GM10266 (cell line): ENCODE measurements at regions not wholly inside any gene's neighbourhood (a gene's known extent, or its start where the extent isn't known, plus 50 kb on each side); places are given as distances from the start of the nearest gene placed in this dataset.
"Not testable (repeated sequence)": the region's sequence is repeated elsewhere in the genome, so short reads cannot be mapped to it uniquely, and the experiment has no call there.

ENCODE experiments used
- DNase-seq: peaks from one replicate; pipeline ENCODE4 v3.0.0; 2012; ENCODE audit errors: extremely low spot score
- TF ChIP-seq, protein P1 (sequence below): IDR thresholded peaks from 2 replicates; pipeline ENCODE4 v1.5.1; 2012; ENCODE audit warnings: mild to moderate bottlenecking, low read depth; ENCODE audit not compliant: control insufficient read depth, insufficient read depth; ENCODE audit errors: missing control alignments

DNA sequence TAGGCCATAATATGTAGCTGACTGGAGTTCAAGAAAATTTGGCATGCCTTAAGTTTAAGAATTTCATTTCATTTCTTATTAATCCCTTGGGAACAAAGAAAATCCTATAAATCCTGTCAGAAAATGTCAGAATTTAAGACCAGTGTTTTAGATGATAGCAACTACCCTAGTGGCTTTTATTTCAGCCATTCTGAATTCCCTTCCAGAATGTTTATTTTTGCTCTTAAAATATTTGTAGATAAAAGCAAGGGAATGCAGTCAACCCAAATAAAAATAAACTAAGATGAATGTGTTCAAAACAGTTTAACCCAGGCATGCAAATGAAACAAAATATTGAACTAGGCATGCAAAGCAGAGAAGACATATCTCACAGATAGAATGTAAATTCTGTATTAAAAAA is 356.9 kb upstream of the LRRC4C start:
- DNase-seq, result no peak
- TF ChIP-seq, protein P1, sequence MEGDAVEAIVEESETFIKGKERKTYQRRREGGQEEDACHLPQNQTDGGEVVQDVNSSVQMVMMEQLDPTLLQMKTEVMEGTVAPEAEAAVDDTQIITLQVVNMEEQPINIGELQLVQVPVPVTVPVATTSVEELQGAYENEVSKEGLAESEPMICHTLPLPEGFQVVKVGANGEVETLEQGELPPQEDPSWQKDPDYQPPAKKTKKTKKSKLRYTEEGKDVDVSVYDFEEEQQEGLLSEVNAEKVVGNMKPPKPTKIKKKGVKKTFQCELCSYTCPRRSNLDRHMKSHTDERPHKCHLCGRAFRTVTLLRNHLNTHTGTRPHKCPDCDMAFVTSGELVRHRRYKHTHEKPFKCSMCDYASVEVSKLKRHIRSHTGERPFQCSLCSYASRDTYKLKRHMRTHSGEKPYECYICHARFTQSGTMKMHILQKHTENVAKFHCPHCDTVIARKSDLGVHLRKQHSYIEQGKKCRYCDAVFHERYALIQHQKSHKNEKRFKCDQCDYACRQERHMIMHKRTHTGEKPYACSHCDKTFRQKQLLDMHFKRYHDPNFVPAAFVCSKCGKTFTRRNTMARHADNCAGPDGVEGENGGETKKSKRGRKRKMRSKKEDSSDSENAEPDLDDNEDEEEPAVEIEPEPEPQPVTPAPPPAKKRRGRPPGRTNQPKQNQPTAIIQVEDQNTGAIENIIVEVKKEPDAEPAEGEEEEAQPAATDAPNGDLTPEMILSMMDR, result no peak

DNA sequence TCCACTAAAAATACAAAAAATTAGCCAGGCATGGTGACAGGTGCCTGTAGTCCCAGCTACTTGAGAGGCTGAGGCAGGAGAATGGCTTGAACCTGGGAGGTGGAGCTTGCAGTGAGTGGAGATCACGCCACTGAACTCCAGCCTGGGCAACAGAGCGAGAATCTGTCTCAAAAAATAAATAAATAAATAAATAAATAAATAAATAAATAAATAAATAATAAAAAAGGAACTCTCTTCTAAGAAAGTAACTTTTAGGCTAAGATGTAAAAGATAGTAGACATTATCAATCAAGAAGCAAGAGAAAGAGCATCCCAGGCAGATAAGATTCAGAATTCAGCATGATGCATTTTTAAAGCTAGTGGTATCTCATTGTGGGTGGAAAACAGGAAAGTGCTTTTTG is 364.8 kb upstream of the LRRC4C start:
- DNase-seq, result not testable (repeated sequence)

DNA sequence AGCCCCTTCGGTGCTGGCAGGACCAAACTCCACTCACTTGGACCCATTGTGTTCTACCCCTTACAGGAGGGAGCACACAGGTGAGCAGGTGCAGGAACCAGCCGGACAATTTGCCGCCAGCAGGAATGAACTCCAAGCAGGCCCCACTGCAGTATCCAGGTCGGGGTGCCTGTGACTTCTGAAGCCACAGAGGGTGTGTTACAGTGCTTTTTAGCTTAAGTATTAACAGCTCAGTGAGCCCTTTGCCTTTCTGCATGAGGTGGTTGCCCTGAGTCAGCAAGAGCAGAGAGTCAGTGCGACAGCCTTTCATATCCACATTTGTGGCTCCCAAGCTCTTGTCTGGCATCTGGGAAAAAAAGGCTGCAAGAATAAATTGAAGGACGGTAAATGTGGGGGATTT is 366.6 kb upstream of the LRRC4C start:
- TF ChIP-seq, protein P1, result no peak
- no peak for DNase-seq

DNA sequence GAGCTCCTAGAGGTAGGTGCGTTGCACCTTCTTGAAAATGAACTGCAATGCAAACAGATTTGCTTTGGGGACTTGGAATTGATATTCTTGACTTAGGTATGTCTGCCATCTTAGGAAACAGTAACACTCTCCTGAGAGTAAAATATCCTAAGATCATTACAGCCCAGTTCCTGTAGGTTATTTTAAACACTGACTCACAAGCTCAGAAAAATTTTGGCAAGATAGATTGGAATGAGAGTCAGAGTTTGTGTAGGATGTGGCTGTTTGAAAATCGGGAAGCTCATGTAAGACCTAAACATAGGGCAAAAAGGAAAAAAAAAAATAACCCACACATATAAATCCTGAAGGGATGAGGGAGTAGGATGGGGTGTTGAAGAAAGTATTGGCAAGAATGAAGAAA is 377.0 kb upstream of the LRRC4C start:
- DNase-seq, result no peak
- TF ChIP-seq, protein P1, result no peak

DNA sequence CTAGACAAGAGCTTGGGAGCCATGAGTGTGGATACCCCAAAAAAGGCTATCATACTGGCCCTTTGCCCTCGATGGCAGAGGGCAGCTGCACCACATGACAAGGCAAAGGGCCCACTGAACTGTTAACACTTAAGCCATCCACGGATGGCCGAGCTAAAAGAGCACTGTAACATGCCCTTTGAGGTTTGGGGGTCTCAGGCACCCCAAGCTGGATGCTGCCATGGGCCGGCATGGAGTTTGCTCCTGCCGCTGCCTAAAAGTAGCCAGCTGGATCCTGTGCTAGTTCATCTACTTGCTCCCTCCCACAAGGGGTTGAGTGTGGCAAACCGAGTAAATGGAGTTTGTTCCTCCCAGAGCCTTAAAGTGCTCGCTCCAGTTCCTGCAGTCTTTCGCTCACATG is 383.2 kb upstream of the LRRC4C start:
- no peak for DNase-seq
- TF ChIP-seq, protein P1, result no peak

DNA sequence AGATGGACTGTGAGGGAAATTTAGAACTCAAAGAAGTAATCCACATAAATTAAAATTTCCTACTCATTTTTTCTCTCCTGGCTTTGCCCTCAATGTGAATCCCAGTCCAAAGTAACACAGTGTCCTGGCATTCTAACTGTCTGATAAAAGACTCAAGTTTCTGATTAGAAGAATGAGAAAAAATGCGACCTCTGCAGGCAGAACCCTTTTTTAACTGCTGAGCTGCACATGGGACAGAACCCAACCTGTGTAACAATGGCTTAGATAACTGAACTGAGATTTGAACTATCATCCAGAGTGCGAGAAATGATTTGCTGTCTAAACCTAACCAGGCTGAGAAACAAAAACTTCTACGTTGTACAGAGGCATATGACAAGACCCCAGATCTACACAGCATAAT is 385.6 kb upstream of the LRRC4C start:
- no peak for DNase-seq

DNA sequence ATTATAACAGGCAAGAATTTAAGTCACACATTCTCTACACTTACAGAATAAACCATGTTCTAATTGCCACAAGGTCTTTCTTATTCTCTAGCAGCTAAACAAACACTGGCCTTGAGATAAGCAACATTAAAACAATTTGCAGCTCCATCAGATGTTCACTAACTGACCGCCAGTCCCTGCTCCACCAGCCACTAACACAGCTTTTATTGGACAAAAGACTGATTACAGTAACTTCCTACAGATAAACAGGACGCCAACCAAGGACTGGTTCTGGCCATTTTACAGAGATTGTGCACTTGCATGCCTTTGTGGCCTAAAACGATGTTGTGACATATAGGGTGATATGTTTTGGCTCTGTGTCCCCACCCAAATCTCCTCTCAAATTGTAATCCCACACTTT is 388.9 kb upstream of the LRRC4C start:
- no peak for DNase-seq
- TF ChIP-seq, protein P1, result no peak

More for the DNA sequence above, 385.6 kb upstream of the LRRC4C start:
- TF ChIP-seq, protein P1, result no peak

DNA sequence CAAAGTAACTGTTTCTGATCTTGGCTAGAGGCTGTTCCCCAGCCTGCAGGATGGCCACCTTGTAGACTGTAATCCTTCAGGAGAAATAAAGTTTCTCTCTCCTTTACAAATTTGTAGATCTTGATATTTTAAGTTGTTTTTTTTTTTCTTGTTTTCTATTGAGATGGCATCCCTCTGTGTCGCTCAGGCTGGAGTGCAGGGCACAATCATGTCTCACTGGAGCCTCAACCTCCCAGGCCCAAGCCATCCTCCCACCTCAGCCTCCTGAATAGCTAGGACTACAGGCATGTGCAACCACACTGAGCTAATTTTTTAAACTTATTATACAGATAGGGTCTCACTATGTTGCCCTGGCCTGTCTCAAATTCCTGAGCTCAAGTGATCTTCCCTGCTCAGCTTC is 389.8 kb upstream of the LRRC4C start:
- TF ChIP-seq, protein P1, result no peak
- DNase-seq, result no peak
